WTC11 (cell line): ENCODE measurements at regions not wholly inside any gene's neighbourhood (a gene's known extent, or its start where the extent isn't known, plus 50 kb on each side); places are given as distances from the start of the nearest gene placed in this dataset.

ENCODE experiments used
- CREM ChIP-seq: sonication (generic); formaldehyde crosslinking; IDR thresholded peaks from 2 replicates; pipeline ENCODE4 v1.8.1; 2022; ENCODE audit warnings: mild to moderate bottlenecking, missing genetic modification reagents, moderate library complexity
- EMX1 ChIP-seq: fragments of 250-450 bp; sonication (Bioruptor Pico); IDR thresholded peaks from 2 replicates; pipeline ENCODE4 v1.8.0; 2021; ENCODE audit warnings: mild to moderate bottlenecking
- ESRRA ChIP-seq: sonication (generic); formaldehyde crosslinking; IDR thresholded peaks from 2 replicates; pipeline ENCODE4 v1.8.1; 2022; ENCODE audit warnings: mild to moderate bottlenecking, missing genetic modification reagents, borderline replicate concordance
- FOXJ3 ChIP-seq: sonication (generic); formaldehyde crosslinking; IDR thresholded peaks from 2 replicates; pipeline ENCODE4 v1.9.0; 2021; ENCODE audit warnings: missing genetic modification reagents, mild to moderate bottlenecking, borderline replicate concordance
- HMGA2 ChIP-seq: fragments of 250-450 bp; sonication (Bioruptor Pico); IDR thresholded peaks from 2 replicates; pipeline ENCODE4 v1.4.0; 2021; ENCODE audit warnings: mild to moderate bottlenecking, moderate library complexity
- MAX ChIP-seq: sonication (generic); formaldehyde crosslinking; IDR thresholded peaks from 2 replicates; pipeline ENCODE4 v1.8.0; 2022; ENCODE audit warnings: mild to moderate bottlenecking, missing genetic modification reagents
- NFE2L1 ChIP-seq: sonication (generic); formaldehyde crosslinking; IDR thresholded peaks from 2 replicates; pipeline ENCODE4 v1.8.1; 2023; ENCODE audit warnings: missing genetic modification reagents
- NFYB ChIP-seq: sonication (generic); formaldehyde crosslinking; conservative IDR thresholded peaks from 2 replicates; pipeline ENCODE4 v1.8.0; 2022; ENCODE audit warnings: low read depth, missing genetic modification reagents
- SP1 ChIP-seq: sonication (generic); formaldehyde crosslinking; conservative IDR thresholded peaks from 2 replicates; pipeline ENCODE4 v1.8.1; 2022; ENCODE audit warnings: missing genetic modification reagents
- TCF7 ChIP-seq: sonication (generic); formaldehyde crosslinking; IDR thresholded peaks from 2 replicates; pipeline ENCODE4 v1.8.0; 2022; ENCODE audit warnings: mild to moderate bottlenecking, low read depth, missing genetic modification reagents, moderate library complexity
- TF ChIP-seq, protein P1 (sequence below): fragments of 200-600 bp; IDR thresholded peaks from 2 replicates; pipeline ENCODE4 v1.8.0; 2022; ENCODE audit warnings: antibody characterized with exemption
- TF ChIP-seq, protein P2 (sequence below): sonication (generic); formaldehyde crosslinking; IDR thresholded peaks from 2 replicates; pipeline ENCODE4 v1.8.1; 2023; ENCODE audit warnings: mild to moderate bottlenecking, missing genetic modification reagents, moderate library complexity
- TF ChIP-seq, protein P3 (sequence below): sonication (generic); formaldehyde crosslinking; conservative IDR thresholded peaks from 2 replicates; pipeline ENCODE4 v1.8.1; 2023; ENCODE audit warnings: mild to moderate bottlenecking, low read depth, missing genetic modification reagents, moderate library complexity

DNA sequence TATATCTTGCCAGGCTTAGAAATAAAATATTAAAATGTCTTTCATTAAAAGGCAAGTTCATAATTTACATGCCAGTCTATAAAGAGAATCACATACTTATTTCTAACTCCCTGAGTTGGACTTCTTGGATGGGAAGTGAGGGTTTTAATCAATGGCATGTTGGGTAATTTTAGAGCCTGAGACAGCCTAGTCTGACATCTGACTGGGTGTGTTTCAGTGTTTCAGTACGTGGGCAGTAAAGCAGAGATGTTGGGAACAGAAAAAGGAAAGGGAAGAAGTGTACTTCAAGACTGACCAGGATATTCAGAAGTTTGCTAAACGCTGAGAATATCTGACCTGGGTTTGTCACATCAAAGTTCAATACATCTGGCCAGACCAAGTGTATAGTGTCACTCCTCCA, 171.8 kb downstream of the BTG1 start:
- no peak for TF ChIP-seq EMX1 (CRISPR knock-in tag)
- TF ChIP-seq, protein P1, sequence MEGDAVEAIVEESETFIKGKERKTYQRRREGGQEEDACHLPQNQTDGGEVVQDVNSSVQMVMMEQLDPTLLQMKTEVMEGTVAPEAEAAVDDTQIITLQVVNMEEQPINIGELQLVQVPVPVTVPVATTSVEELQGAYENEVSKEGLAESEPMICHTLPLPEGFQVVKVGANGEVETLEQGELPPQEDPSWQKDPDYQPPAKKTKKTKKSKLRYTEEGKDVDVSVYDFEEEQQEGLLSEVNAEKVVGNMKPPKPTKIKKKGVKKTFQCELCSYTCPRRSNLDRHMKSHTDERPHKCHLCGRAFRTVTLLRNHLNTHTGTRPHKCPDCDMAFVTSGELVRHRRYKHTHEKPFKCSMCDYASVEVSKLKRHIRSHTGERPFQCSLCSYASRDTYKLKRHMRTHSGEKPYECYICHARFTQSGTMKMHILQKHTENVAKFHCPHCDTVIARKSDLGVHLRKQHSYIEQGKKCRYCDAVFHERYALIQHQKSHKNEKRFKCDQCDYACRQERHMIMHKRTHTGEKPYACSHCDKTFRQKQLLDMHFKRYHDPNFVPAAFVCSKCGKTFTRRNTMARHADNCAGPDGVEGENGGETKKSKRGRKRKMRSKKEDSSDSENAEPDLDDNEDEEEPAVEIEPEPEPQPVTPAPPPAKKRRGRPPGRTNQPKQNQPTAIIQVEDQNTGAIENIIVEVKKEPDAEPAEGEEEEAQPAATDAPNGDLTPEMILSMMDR = no peak
- TF ChIP-seq, protein P2, sequence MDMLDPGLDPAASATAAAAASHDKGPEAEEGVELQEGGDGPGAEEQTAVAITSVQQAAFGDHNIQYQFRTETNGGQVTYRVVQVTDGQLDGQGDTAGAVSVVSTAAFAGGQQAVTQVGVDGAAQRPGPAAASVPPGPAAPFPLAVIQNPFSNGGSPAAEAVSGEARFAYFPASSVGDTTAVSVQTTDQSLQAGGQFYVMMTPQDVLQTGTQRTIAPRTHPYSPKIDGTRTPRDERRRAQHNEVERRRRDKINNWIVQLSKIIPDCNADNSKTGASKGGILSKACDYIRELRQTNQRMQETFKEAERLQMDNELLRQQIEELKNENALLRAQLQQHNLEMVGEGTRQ (CRISPR knock-in tag) = no peak
- no peak for TF ChIP-seq NFYB (CRISPR knock-in tag)
- TF ChIP-seq NFE2L1 = no peak
- no peak for TF ChIP-seq FOXJ3 (CRISPR knock-in tag)
- no peak for TF ChIP-seq TCF7
- TF ChIP-seq, protein P3, sequence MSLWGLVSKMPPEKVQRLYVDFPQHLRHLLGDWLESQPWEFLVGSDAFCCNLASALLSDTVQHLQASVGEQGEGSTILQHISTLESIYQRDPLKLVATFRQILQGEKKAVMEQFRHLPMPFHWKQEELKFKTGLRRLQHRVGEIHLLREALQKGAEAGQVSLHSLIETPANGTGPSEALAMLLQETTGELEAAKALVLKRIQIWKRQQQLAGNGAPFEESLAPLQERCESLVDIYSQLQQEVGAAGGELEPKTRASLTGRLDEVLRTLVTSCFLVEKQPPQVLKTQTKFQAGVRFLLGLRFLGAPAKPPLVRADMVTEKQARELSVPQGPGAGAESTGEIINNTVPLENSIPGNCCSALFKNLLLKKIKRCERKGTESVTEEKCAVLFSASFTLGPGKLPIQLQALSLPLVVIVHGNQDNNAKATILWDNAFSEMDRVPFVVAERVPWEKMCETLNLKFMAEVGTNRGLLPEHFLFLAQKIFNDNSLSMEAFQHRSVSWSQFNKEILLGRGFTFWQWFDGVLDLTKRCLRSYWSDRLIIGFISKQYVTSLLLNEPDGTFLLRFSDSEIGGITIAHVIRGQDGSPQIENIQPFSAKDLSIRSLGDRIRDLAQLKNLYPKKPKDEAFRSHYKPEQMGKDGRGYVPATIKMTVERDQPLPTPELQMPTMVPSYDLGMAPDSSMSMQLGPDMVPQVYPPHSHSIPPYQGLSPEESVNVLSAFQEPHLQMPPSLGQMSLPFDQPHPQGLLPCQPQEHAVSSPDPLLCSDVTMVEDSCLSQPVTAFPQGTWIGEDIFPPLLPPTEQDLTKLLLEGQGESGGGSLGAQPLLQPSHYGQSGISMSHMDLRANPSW (CRISPR knock-in tag) = no peak
- TF ChIP-seq HMGA2 = no peak
- TF ChIP-seq ESRRA (CRISPR knock-in tag) = no peak
- no peak for TF ChIP-seq MAX (CRISPR knock-in tag)
- no peak for TF ChIP-seq SP1
- TF ChIP-seq CREM (CRISPR knock-in tag) = no peak
